ENCODE measurements at regions not wholly inside any gene's neighbourhood (a gene's known extent, or its start where the extent isn't known, plus 50 kb on each side); places are given as distances from the start of the nearest gene placed in this dataset.

DNA sequence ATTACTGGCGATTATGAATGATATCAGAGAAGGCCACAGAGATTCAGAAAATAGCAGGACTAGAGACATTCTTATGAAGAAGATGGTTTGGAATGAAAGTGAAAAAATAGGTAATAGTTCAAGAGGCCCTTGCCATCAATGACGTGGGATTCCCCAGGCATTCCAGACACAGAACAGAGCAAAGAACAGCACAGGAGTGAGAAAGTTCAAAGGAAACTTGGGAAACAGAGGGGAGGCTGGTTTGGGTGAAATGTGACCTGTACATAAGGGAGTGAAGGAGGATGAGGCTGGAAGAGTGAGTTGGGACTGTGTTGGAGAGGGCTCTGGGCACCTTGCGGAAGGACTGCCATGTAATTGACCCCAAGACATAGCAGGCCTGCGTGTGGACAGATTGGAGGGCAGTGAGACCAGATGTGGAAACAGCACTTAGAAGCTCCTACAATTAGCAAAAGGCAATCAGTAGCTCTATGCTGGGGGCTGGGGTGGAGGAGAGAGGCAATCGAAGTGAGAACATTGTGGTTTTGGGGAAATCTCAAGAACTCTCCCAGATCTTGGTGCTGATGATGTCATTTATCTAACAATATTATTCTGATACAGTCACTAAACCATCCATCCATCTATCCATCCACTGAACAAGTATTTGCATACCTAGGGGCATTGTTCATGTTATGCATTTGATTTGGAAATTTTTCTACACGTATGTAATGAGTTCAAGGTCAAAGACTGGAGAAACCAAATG is 365.3 kb upstream of the ZFHX3 start:
- TF ChIP-seq, protein P1, sequence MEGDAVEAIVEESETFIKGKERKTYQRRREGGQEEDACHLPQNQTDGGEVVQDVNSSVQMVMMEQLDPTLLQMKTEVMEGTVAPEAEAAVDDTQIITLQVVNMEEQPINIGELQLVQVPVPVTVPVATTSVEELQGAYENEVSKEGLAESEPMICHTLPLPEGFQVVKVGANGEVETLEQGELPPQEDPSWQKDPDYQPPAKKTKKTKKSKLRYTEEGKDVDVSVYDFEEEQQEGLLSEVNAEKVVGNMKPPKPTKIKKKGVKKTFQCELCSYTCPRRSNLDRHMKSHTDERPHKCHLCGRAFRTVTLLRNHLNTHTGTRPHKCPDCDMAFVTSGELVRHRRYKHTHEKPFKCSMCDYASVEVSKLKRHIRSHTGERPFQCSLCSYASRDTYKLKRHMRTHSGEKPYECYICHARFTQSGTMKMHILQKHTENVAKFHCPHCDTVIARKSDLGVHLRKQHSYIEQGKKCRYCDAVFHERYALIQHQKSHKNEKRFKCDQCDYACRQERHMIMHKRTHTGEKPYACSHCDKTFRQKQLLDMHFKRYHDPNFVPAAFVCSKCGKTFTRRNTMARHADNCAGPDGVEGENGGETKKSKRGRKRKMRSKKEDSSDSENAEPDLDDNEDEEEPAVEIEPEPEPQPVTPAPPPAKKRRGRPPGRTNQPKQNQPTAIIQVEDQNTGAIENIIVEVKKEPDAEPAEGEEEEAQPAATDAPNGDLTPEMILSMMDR (IDR thresholded peaks at IDR 0.05; ENCODE audit: low read depth, low read length) = no peak
- TF ChIP-seq EZH2phosphoT487 (IDR thresholded peaks at IDR 0.05; ENCODE audit: low read depth) = no peak
